ENCODE measurements at regions not wholly inside any gene's neighbourhood (a gene's known extent, or its start where the extent isn't known, plus 50 kb on each side); places are given as distances from the start of the nearest gene placed in this dataset.

DNA sequence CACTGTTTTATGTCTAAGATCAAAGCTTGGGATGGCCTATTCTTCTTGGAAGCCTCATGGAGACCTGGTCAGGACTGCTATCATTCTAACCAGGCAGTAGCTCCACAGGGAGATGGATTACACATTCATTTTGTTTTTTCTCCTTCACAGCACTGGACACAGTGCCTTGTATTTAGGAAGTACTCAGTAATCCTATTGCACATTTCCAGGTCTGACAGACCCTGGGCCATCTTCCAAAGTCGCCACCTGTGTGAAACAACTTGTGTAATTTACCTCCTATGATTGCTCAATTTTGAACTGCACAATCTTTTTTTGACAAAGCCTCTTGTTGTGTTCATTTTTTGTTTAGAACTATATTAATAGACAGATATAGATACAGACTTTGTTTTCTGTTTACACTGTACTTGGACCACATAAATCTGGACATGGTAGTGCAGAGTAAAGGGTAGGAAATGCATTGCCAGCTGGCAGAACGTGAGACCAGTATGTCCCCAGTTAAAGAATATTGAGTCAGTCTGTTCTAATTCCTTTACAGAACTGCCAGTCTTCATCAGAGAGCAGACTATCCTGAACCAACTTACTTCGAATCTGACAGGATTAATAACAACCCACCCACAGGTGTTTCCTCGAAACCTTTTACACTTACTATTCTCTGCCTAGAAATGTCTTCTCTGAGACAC, 277.8 kb upstream of the CYRIA start:
- H3K4me1 ChIP-seq (ENCODE audit: control insufficient read depth, insufficient read depth, low read length), result peaks cover 4% of the 10 kb centered on the region
- H3K36me3 ChIP-seq (ENCODE audit: control insufficient read depth, insufficient read depth, low read length), result no peaks in the 10 kb centered on the region
- no peak overlapping the region for H3K9ac ChIP-seq (ENCODE audit: extremely low read depth, low read length, poor library complexity, severe bottlenecking)
- no peak overlapping the region for H3K27ac ChIP-seq (ENCODE audit: low read depth, low read length)
- H3K9me3 ChIP-seq (ENCODE audit: control insufficient read depth, low read length), result no peaks in the 10 kb centered on the region
- Mint-ChIP-seq H3K9me3 (no peaks in the 10 kb centered on the region), H3K27me3 (ENCODE audit: insufficient read depth) (no peaks in the 10 kb centered on the region), H3K27ac (no peak overlapping the region), H3K4me1 (peaks cover 18% of the 10 kb centered on the region), H3K36me3 (ENCODE audit: low read depth) (no peaks in the 10 kb centered on the region), H3K4me3 (no peak overlapping the region)
- no peaks in the 10 kb centered on the region for H3K27me3 ChIP-seq (ENCODE audit: control insufficient read depth, insufficient read depth, low read length, poor library complexity, severe bottlenecking)
- TF ChIP-seq, protein P1, sequence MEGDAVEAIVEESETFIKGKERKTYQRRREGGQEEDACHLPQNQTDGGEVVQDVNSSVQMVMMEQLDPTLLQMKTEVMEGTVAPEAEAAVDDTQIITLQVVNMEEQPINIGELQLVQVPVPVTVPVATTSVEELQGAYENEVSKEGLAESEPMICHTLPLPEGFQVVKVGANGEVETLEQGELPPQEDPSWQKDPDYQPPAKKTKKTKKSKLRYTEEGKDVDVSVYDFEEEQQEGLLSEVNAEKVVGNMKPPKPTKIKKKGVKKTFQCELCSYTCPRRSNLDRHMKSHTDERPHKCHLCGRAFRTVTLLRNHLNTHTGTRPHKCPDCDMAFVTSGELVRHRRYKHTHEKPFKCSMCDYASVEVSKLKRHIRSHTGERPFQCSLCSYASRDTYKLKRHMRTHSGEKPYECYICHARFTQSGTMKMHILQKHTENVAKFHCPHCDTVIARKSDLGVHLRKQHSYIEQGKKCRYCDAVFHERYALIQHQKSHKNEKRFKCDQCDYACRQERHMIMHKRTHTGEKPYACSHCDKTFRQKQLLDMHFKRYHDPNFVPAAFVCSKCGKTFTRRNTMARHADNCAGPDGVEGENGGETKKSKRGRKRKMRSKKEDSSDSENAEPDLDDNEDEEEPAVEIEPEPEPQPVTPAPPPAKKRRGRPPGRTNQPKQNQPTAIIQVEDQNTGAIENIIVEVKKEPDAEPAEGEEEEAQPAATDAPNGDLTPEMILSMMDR (conservative IDR thresholded peaks at IDR 0.05), result no peak
- no peak for DNase-seq
- H3K4me3 ChIP-seq (ENCODE audit: low read length), result no peak overlapping the region
- 94% methylated on average over 2 to 4 of the region's 4 CpGs for WGBS, 2 experiments (ENCODE audit: insufficient coverage in 1 of 2, insufficient read length in 1 of 2)

DNA sequence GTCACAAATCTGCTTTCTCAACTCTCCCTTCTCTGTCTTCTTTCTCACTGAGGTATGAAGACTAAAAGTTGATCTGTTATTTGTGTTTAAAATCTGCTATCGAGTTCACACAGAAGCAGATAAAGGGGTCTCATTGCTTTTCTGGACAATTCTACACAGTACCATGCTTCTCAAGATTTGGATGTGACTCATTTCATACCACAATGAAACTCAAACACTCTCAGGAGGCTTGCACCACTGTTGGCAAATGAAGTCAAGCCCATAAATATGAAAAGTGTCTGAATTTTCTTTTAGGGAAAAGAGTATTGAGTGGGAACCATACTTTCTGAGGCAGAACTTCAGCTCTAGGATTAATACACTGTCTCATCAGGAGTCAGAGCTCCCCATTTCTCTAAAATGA, 274.6 kb upstream of the CYRIA start:
- Histone ChIP-seq H3K9ac (ENCODE audit: extremely low read depth, low read length, poor library complexity, severe bottlenecking) (no peak overlapping the region), H3K27ac (ENCODE audit: low read depth, low read length) (no peak overlapping the region), H3K4me3 (ENCODE audit: low read length) (no peak overlapping the region), H3K9me3 (ENCODE audit: control insufficient read depth, low read length) (no peaks in the 10 kb centered on the region), H3K4me1 (ENCODE audit: control insufficient read depth, insufficient read depth, low read length) (peaks cover 8% of the 10 kb centered on the region), H3K27me3 (ENCODE audit: control insufficient read depth, insufficient read depth, low read length, poor library complexity, severe bottlenecking) (no peaks in the 10 kb centered on the region), H3K36me3 (ENCODE audit: control insufficient read depth, insufficient read depth, low read length) (no peaks in the 10 kb centered on the region)
- Mint-ChIP-seq H3K4me3 (no peak overlapping the region), H3K9me3 (peaks cover 7% of the 10 kb centered on the region), H3K36me3 (ENCODE audit: low read depth) (no peaks in the 10 kb centered on the region), H3K27me3 (ENCODE audit: insufficient read depth) (no peaks in the 10 kb centered on the region), H3K4me1 (peaks cover 9% of the 10 kb centered on the region), H3K27ac (no peak overlapping the region)
- 92% methylated on average over 1 of the region's 1 CpG; no CpG with 5 or more reads in 1 of the 2 experiments for WGBS, 2 experiments (ENCODE audit: insufficient coverage in 1 of 2, insufficient read length in 1 of 2)
- TF ChIP-seq, protein P1 (conservative IDR thresholded peaks at IDR 0.05), result no peak
- no peak for DNase-seq

DNA sequence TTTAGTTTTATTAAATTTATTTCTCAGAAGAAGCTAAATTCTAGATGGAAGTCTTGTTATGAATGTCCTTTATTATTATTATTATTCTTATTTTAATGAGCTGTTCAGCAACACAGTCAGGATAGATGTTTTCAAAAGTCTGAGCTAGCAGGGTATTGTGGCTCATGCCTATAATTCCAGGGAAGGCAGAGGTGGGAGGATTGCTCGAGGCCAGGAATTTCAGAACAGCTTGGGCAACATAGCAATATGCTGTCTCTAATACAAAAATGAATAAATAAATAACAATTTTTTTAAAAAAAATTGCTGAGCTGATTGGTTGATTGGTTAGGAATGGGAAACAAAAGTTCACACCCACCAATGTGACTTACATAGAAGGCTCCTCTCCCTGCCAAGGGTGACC, 274.1 kb upstream of the CYRIA start:
- no peak overlapping the region for H3K4me3 ChIP-seq (ENCODE audit: low read length)
- Mint-ChIP-seq H3K4me3 (no peak overlapping the region), H3K36me3 (ENCODE audit: low read depth) (no peaks in the 10 kb centered on the region), H3K27me3 (ENCODE audit: insufficient read depth) (no peaks in the 10 kb centered on the region), H3K9me3 (peaks cover 7% of the 10 kb centered on the region), H3K27ac (no peak overlapping the region), H3K4me1 (peaks cover 9% of the 10 kb centered on the region)
- WGBS, 2 experiments (ENCODE audit: insufficient coverage in 1 of 2, insufficient read length in 1 of 2), result 80% methylated on average over 1 of the region's 1 CpG; no CpG with 5 or more reads in 1 of the 2 experiments
- no peaks in the 10 kb centered on the region for H3K9me3 ChIP-seq (ENCODE audit: control insufficient read depth, low read length)
- H3K9ac ChIP-seq (ENCODE audit: extremely low read depth, low read length, poor library complexity, severe bottlenecking), result no peak overlapping the region
- no peaks in the 10 kb centered on the region for H3K27me3 ChIP-seq (ENCODE audit: control insufficient read depth, insufficient read depth, low read length, poor library complexity, severe bottlenecking)
- TF ChIP-seq, protein P1 (conservative IDR thresholded peaks at IDR 0.05), result no peak
- H3K36me3 ChIP-seq (ENCODE audit: control insufficient read depth, insufficient read depth, low read length), result no peaks in the 10 kb centered on the region
- no peak overlapping the region for H3K27ac ChIP-seq (ENCODE audit: low read depth, low read length)
- peaks cover 8% of the 10 kb centered on the region for H3K4me1 ChIP-seq (ENCODE audit: control insufficient read depth, insufficient read depth, low read length)
- DNase-seq, result no peak

Measured in endodermal cell (in vitro differentiated cells).